ENCODE measurements at regions not wholly inside any gene's neighbourhood (a gene's known extent, or its start where the extent isn't known, plus 50 kb on each side); places are given as distances from the start of the nearest gene placed in this dataset.

DNA sequence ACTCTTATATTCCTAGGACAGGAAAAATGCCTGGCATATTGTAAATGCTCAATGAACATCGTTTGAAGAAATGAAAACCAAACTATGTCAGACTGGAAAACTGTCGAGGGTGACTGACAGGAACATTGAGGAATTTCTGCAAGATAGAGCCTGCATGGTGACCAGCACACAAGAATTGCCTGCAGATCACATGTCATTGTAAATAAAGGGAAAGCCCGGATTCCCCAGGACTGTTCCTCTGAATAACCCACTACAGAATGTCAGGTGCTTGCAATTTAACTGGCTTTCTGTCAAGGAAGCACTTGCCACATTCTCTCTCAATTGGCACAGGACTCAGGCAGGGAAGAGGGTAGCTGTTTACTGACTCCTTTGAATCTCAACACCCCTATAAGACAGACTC, 129.0 kb upstream of the REG3G start:
- H2BK12ac ChIP-seq (ENCODE audit: insufficient read length, low read depth, low read length), result no peak overlapping the region
- no peak overlapping the region for H3K4ac ChIP-seq (ENCODE audit: low read depth, low read length)
- H2BK15ac ChIP-seq (ENCODE audit: low read depth, low read length), result no peak overlapping the region
- H3K27me3 ChIP-seq (ENCODE audit: insufficient read depth, low read length), result no peaks in the 10 kb centered on the region
- H3K79me1 ChIP-seq (ENCODE audit: insufficient read depth, low read depth, low read length, poor library complexity, severe bottlenecking), result no peaks in the 10 kb centered on the region
- H3K27me3 Mint-ChIP-seq (ENCODE audit: low read depth), result no peaks in the 10 kb centered on the region
- H3K18ac ChIP-seq (ENCODE audit: insufficient read length, low read depth, low read length), result no peak overlapping the region
- no peak overlapping the region for H2BK5ac ChIP-seq (ENCODE audit: insufficient read length, low read length)
- H4K8ac ChIP-seq (replicated peaks; ENCODE audit: insufficient read length, low read depth, low read length), result no peak overlapping the region
- H4K91ac ChIP-seq (ENCODE audit: insufficient read length, low read depth, low read length), result no peak overlapping the region
- H3K14ac ChIP-seq (ENCODE audit: insufficient read depth, low read length), result no peak overlapping the region
- no peak for DNase-seq
- H3K4me1 ChIP-seq (ENCODE audit: insufficient read depth, low read length), result no peaks in the 10 kb centered on the region
- no CpG with 5 or more reads among the region's 3 CpGs for WGBS (ENCODE audit: extremely low coverage, insufficient read length, low lambda C conversion rate)
- no peaks in the 10 kb centered on the region for H3K23me2 ChIP-seq (ENCODE audit: insufficient read length, low read depth, low read length, poor library complexity, severe bottlenecking)
- H3K9me3 Mint-ChIP-seq, result no peaks in the 10 kb centered on the region
- H3K79me2 ChIP-seq (ENCODE audit: insufficient read depth, low read length), result no peaks in the 10 kb centered on the region
- H3K4me3 Mint-ChIP-seq, result no peak overlapping the region
- H3K56ac ChIP-seq (ENCODE audit: insufficient read length, low read depth, low read length), result no peak overlapping the region
- no peak overlapping the region for H3K23ac ChIP-seq (ENCODE audit: insufficient read length, low read depth, low read length)
- no peak overlapping the region for H3T11ph ChIP-seq (ENCODE audit: low read length)
- no peak overlapping the region for H3K27ac Mint-ChIP-seq
- H2AK5ac ChIP-seq (ENCODE audit: insufficient read length, low read length), result no peak overlapping the region
- no peak overlapping the region for H2AFZ ChIP-seq (ENCODE audit: low read length)
- H4K20me1 ChIP-seq (ENCODE audit: control insufficient read depth, insufficient read depth, insufficient read length), result no peaks in the 10 kb centered on the region
- no peak overlapping the region for H2BK120ac ChIP-seq (ENCODE audit: low read depth, low read length, poor library complexity, severe bottlenecking)
- no peak overlapping the region for H3K27ac ChIP-seq (ENCODE audit: insufficient read length, low read depth, low read length)
- no peaks in the 10 kb centered on the region for H3K36me3 Mint-ChIP-seq (ENCODE audit: insufficient read depth in 1 of 3, low read depth in 3 of 3)
- no peak overlapping the region for H2BK20ac ChIP-seq (ENCODE audit: low read depth, low read length, poor library complexity, severe bottlenecking)
- no peak overlapping the region for H3K4me2 ChIP-seq (ENCODE audit: insufficient read depth, insufficient read length, low read length)
- TF ChIP-seq, protein P1, sequence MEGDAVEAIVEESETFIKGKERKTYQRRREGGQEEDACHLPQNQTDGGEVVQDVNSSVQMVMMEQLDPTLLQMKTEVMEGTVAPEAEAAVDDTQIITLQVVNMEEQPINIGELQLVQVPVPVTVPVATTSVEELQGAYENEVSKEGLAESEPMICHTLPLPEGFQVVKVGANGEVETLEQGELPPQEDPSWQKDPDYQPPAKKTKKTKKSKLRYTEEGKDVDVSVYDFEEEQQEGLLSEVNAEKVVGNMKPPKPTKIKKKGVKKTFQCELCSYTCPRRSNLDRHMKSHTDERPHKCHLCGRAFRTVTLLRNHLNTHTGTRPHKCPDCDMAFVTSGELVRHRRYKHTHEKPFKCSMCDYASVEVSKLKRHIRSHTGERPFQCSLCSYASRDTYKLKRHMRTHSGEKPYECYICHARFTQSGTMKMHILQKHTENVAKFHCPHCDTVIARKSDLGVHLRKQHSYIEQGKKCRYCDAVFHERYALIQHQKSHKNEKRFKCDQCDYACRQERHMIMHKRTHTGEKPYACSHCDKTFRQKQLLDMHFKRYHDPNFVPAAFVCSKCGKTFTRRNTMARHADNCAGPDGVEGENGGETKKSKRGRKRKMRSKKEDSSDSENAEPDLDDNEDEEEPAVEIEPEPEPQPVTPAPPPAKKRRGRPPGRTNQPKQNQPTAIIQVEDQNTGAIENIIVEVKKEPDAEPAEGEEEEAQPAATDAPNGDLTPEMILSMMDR (conservative IDR thresholded peaks at IDR 0.05), result no peak
- no peaks in the 10 kb centered on the region for H3K9me3 ChIP-seq (ENCODE audit: control insufficient read depth, low read depth, low read length)
- H4K5ac ChIP-seq (ENCODE audit: insufficient read length, low read depth, low read length), result no peak overlapping the region
- H3K4me1 Mint-ChIP-seq, result no peaks in the 10 kb centered on the region
- no peak overlapping the region for H3K9ac ChIP-seq (ENCODE audit: extremely low read depth, insufficient read length, low read length)

Measured in H9 (cell line).